ENCODE measurements at regions not wholly inside any gene's neighbourhood (a gene's known extent, or its start where the extent isn't known, plus 50 kb on each side); places are given as distances from the start of the nearest gene placed in this dataset.

- no peak for DNase-seq
Measured at GRCh38 chr2:239777219-239777618, 247.9 kb downstream of the NDUFA10 start.

DNA sequence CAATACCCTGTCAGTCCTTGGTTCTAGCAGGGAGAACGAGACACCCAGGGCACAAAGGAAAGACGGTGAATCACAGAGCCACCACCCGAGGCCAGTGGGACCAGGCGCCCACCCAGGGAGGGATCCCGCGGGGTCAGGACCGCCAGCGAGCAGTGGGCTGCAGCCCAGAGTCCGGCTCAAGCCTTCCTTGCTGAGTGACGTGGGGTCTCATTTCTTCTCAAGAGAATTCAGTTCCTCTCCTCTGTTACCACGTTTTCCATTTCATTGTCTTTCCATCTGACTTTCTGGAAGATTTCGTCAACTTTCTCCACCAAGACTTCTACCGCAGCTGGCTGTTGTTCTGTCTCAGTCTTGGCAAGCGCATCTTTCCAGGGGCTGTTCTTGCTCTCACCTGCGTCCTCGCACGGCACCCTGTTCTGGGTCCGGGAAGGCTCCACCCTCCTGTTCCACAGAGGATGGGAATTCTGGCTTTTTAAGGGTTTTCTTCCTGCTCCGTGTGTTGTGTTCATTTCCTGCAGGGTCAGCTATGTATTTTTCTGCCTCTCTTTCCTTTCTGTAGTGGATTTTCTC lies 248.6 kb downstream of the NDUFA10 start:
- no peak for DNase-seq

- DNase-seq = no peak
Measured at GRCh38 chr2:239775623-239776435, 249.3 kb downstream of the NDUFA10 start.

- no peak for DNase-seq
Measured at GRCh38 chr2:239774933-239775622, 250.1 kb downstream of the NDUFA10 start.

- no peak for DNase-seq
Measured at GRCh38 chr2:239774142-239774462, 251.0 kb downstream of the NDUFA10 start.

DNA sequence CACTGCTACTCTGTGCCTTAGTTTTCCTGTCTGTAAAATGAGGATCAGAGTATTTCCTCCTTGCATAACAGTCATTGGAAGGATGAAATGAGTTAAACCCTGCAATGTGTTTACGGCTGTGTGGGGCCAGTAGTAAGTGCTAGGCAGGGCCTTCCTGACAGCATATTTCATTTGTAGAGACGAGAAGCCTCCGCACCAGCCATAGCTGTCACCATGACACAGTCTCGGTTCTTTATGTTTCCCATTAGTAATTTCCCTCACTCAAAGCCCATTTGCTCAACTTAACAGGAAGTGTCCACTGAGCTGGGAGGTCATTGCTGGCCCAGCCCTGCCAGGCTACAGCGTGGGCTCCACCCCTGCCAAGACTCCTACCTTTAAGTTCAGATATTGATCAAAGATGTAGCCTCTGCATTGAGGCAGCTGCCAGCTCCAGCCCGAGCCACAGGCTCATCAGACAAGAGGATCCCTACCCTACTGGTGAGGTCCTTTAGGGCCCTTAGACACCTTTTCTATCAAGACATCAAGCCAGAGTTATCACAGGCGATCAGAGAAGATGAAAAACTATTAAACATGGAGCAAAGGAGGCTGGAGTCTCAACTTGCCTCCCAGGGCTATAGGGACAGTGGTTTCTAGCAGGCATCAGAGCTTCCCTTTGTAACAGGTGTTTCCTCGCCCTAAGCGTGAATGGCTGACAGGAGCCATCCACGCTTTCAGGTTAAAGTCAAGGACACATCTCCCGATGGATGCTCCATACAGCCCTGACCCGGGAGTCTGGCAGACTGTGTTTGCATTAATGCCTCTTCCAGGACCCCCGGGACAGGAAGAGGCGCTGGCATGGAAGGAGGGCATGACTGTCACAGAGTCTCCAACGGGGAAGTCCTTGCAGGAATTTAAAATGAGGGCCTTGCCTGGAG lies 251.7 kb downstream of the NDUFA10 start:
- DNase-seq = no peak

DNA sequence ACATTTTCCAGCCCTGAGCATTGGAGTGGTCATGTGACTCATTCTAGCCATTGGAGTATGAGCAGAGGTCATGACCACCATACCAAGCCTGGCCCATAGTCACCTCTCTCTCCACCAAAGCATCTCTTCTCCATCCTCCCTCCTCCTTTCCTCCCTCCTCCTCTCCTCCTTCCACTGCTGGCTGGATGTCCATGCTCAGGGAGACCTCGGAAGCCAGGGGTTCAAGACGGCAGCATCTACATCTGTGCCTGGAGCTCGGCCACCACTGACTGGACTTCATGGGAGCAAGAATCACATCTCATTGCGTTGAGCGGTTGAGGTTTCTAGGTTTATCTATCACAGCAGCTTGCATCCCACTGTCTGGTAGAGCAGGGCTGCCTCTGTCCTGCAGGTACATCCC lies 252.4 kb downstream of the NDUFA10 start:
- DNase-seq = no peak

- no peak for DNase-seq
Measured at GRCh38 chr2:239770246-239770639, 254.9 kb downstream of the NDUFA10 start.

DNA sequence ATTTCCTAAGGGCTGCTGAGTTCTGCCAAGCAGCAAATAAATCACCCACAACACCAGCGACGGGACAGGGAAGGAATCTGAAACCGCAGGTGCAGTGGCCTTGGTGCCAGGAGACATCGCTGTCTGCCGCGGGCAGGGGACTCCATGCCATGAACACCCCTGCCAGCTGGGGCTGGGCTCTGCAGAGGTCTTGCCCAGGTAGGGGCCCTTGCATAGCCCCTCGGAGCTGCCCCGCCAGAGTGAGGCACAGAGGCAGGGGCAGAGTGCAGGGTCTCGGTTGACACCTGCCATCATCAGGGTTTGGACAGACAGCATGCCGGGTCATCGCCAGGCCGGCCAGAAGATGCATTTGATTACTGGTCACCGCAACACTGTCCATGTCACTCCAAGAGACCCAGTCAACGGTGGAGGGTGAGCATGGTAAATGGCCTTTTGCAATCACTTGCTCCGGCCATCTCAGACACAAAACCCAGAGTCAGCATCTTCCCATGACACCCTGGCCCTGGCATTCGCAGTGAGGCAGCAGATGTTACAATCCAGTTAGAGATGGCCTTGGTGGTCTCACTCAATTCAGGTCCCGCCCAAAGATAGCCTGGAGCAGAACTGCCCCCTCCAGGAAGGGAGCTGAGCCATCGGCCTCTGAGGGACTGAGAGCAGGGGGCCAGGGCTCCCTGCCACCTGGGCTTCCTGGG lies 255.4 kb downstream of the NDUFA10 start:
- no peak for DNase-seq

- DNase-seq = no peak
Measured at GRCh38 chr2:239768907-239769553, 256.1 kb downstream of the NDUFA10 start.

GRCh38 chr2:239768031-239768790 lies 256.9 kb downstream of the NDUFA10 start:
- DNase-seq = no peak

DNA sequence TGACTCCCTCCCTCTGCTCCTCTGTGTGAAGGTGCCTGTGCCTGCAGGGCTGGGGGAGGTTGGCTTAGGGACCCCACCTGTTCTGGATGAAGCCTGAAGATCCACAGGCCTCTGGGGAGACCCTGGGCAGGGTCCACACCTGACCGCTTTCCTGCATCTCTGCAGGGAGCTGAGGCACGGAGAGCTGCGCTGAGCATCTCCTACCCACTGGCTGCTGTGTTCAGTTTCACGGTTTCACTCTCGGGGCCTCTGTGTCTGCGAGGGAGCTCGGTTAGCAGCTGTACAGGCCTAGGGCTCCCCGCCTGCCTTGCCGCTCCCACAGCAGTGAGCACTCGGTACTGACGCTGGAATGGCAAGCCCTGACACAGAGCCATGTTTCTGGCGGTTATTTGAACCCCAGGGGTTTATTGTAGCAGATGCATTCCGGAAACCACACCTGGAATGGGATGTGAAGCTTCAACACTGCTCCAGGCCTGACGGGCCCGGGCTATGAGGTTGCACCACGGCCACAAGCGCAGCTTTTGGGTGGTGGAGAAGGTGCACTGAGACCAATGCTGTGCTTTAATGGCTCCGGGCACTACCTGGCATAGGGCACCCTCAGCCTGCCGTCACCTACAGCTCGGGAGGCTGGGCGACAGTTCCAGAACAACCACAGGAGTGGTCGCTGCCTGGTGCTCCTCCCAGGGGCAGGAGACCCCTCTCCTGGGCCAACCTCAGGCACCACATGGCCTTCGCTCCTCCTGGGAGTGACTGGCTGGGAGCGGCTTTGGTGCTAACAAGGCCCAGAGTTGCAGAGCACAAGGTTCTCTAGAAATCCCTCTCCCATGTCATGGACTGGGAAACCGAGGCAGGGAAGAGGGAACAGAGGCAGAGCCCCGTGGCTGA lies 257.9 kb downstream of the NDUFA10 start:
- DNase-seq = no peak

DNA sequence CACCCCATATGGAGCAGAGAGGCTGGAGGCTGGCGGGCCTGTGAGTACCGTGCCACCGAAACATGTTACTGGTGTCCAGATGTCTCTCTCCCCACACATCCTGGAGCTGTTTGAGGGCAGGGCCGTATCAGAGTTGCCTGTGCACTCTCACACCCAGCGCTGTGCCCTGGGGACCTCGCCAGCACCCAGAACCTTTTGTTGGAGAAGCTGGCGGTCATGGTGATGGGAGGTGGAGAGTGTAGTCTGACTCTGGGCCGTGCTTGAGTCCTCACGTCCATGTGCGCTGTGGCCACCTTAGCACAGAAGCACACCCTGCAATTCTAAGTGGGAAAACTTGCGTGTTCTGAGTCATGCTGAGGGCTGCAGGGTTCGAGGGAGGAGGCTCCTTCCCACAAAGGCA lies 259.2 kb downstream of the NDUFA10 start:
- DNase-seq = no peak

GRCh38 chr2:239765076-239765845 lies 259.9 kb downstream of the NDUFA10 start:
- no peak for DNase-seq

DNA sequence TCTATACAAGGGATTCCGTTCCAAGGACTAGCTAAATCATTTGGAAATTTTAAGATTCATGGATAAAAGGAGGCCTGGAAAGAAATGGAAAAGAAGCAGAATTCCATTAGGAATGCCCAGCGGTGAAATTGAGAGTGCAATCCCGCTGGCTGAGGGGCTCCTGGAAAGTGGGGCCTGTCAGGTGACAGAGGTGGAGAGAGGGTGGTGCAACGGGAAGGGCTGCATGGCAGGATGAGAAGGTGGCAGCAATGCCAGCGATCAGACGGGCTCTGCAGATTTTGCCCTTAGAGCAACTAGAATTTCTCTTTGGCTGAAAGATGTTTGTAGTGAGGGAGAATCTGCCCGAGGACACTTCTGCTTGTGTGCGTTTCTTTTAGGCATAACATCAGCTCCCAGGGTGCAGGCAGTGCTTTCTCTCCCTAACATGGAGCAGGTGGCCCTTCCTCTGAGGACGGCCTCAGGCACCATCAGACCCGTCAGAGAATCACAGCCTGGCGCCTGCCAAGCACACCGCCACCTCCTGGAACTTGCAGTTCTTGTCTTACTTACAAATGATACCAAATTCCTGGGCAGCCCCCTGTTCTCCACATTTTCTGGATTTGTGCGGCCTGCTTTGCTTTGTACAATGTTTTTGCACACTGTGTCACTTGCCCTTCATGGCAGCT lies 261.6 kb downstream of the NDUFA10 start:
- peak in 1 of 14 donors; percentile 27 for DNase-seq

DNA sequence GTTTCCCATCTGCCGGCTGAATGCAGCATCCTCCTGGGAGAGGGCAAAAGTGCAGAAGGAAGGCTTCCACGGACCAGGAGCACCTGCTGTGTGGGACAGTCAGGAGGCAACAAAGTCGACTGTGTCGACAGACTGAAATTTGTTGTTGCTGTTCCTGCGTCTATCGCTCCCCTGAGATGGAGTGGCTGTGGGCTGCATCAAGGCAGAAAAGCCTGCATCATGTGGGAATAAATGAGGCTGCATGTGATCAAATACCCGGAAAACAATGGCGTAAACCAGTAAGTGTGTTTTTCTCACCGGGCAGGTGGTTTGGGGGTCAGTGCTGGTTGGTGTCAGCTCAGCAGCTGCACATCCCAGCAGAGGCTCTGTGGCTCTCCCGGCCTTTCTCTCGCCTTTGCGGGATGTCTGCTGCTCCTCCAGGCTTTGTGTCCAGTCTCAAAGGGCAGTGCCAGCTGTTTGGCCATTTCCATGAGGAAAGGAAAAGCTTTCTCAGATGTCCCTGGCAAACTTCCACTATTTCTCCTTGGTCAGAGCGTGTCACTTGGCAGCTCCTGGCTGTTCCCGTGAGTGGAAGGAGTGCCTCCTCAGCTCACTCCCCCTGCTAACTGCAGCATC lies 262.4 kb downstream of the NDUFA10 start:
- DNase-seq = peak in 5 of 14 donors; percentile 10 to 62 (median 24)

GRCh38 chr2:239762106-239762505 lies 263.0 kb downstream of the NDUFA10 start:
- DNase-seq = no peak

- no peak for DNase-seq
Measured at GRCh38 chr2:239760596-239760995, 264.5 kb downstream of the NDUFA10 start.
